Left ventricle myocardium inferior (tissue), 1 donor: ENCODE measurements at regions not wholly inside any gene's neighbourhood (a gene's known extent, or its start where the extent isn't known, plus 50 kb on each side); places are given as distances from the start of the nearest gene placed in this dataset.
"Not testable (repeated sequence)": the region's sequence is repeated elsewhere in the genome, so short reads cannot be mapped to it uniquely, and the experiment has no call there.

Experiments
- DNase-seq: peaks from one replicate; pipeline ENCODE4 v3.0.0-alpha.2; 2020
- H3K27ac ChIP-seq: fragments of 200-600 bp; replicated peaks from 2 replicates; pipeline ENCODE4 v1.8.0; 2021
- H3K27me3 ChIP-seq: fragments of 200-600 bp; 2 replicates; pipeline ENCODE4 v1.8.0; 2021; ENCODE audit warnings: low read depth
- H3K36me3 ChIP-seq: fragments of 200-600 bp; 2 replicates; pipeline ENCODE4 v1.8.0; 2021
- H3K4me1 ChIP-seq: fragments of 200-600 bp; 2 replicates; pipeline ENCODE4 v1.8.0; 2021
- H3K4me3 ChIP-seq: fragments of 200-600 bp; 2 replicates; pipeline ENCODE4 v1.8.0; 2021; ENCODE audit warnings: mild to moderate bottlenecking, moderate library complexity
- H3K9me3 ChIP-seq: fragments of 200-600 bp; replicated peaks from 2 replicates; pipeline ENCODE4 v1.8.0; 2021
- intact Hi-C: fragments of 100-400 bp; cut with micrococcal nuclease; formaldehyde crosslinking; loops from one replicate; pipeline ENCODE4 v1.11.0; 2022
- TF ChIP-seq, protein P1 (sequence below): fragments of 200-600 bp; IDR thresholded peaks from 2 replicates; pipeline ENCODE4 v1.8.0; 2021; ENCODE audit warnings: antibody characterized with exemption, mild to moderate bottlenecking, borderline replicate concordance
- donor health status: DM: no; HTN: yes; CAD: no; lungs with severe emphysema.

DNA sequence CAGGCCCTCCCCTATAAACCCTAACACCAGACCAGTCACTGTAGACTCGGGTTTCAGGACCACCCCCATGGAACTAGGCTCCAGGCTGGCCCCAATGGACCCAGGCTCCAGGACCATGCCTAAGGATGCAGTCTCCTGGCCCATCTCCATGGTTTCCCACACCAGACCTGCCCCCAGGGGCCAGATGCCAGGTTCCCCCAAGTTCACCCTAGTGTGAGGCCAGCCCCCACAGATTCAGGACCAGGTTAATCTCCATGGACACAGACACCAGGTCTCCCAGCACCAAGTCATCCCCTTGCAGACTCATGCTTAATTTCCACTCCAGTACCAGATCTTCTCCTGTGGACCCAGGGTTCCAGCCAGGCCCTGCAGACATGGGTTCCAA lies 103.8 kb upstream of the LANCL2 start:
- TF ChIP-seq, protein P1, sequence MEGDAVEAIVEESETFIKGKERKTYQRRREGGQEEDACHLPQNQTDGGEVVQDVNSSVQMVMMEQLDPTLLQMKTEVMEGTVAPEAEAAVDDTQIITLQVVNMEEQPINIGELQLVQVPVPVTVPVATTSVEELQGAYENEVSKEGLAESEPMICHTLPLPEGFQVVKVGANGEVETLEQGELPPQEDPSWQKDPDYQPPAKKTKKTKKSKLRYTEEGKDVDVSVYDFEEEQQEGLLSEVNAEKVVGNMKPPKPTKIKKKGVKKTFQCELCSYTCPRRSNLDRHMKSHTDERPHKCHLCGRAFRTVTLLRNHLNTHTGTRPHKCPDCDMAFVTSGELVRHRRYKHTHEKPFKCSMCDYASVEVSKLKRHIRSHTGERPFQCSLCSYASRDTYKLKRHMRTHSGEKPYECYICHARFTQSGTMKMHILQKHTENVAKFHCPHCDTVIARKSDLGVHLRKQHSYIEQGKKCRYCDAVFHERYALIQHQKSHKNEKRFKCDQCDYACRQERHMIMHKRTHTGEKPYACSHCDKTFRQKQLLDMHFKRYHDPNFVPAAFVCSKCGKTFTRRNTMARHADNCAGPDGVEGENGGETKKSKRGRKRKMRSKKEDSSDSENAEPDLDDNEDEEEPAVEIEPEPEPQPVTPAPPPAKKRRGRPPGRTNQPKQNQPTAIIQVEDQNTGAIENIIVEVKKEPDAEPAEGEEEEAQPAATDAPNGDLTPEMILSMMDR: no peak
- Histone ChIP-seq H3K4me1 (no peaks in the 10 kb centered on the region), H3K36me3 (no peaks in the 10 kb centered on the region), H3K4me3 (no peak overlapping the region), H3K9me3 (no peaks in the 10 kb centered on the region), H3K27ac (no peak overlapping the region), H3K27me3 (peaks cover 53% of the 10 kb centered on the region)
- DNase-seq: no peak
- intact Hi-C loops: no loop called here

- DNase-seq, H3K27ac ChIP-seq, H3K36me3 ChIP-seq, H3K9me3 ChIP-seq, intact Hi-C loops, H3K4me3 ChIP-seq, H3K4me1 ChIP-seq: not testable (repeated sequence)
- peaks cover 15% of the 10 kb centered on the region for H3K27me3 ChIP-seq
These were observed 99.8 kb upstream of the LANCL2 start for GRCh38 chr7:55265328-55265727.

DNA sequence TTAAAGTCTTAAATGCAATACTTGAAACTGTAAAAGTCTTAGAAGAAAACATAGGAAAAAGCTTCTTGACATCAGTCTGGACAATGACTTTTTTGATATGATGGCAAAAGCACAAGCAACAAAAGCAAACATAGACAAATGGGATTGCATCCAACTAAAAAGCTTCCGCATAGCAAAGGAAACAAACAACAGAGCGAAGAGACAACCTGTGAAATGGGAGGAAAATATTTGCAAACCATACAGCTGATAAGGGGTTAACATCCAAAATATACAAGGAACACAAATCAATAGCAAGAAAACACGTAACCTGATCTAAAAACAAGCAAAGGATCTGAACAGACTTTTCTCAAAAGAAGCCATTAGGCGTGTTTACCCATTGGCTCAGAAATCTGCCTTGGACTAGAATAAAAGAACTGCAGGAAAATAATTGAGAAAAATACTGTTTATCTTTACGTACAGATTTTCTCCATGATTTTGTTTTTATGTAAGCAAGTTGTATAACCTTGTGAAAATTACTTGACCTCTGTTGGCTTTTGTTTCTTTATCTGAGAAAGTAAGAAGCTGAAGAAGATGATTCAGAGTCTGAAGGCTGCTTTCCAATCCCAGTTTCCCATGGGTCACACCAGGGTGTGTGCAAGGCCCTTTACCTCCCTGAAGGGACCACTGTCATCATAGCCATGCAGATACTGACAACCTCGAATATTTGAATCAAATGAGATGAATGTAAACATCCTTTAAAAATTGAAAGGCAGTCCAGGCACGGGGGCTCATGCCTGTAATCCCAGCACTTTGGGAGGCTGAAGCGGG lies 99.1 kb upstream of the LANCL2 start:
- no peak for DNase-seq
- no peaks in the 10 kb centered on the region for H3K36me3 ChIP-seq
- H3K27ac ChIP-seq: no peak overlapping the region
- TF ChIP-seq, protein P1: no peak
- H3K4me3 ChIP-seq: no peak overlapping the region
- H3K27me3 ChIP-seq: peaks cover 16% of the 10 kb centered on the region
- H3K9me3 ChIP-seq: no peaks in the 10 kb centered on the region
- no peaks in the 10 kb centered on the region for H3K4me1 ChIP-seq
- intact Hi-C loops: no loop called here

DNA sequence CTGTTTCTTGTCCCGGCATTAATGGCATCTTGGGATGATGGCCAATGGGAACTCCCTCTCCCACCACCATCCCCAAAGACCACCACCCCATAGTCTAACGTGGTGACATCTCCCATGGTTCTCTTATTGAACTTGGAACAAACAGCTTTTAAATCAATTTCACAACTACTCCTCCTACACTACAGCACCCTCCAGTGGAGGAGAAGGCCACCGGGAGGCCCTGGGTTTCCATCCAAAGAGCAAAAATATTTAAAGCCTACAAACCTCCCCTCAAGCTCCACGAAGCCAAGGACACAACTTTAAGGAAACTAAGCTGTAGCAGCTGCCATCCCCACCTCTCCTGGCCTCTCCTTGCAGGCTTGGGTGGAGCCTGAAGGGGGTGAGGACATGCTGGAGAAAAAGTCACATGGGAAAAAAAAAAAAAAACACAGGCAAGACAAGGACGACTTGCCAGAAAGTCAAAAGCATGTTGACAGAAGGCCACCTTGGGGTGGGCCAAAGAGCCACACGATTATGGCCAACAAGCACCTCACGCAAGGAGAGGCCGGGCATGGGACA lies 94.0 kb upstream of the LANCL2 start:
- Histone ChIP-seq H3K36me3 (no peaks in the 10 kb centered on the region), H3K9me3 (no peaks in the 10 kb centered on the region), H3K4me1 (no peaks in the 10 kb centered on the region), H3K27ac (no peak overlapping the region), H3K4me3 (no peak overlapping the region), H3K27me3 (peaks cover 16% of the 10 kb centered on the region)
- intact Hi-C loops: no loop called here
- TF ChIP-seq, protein P1: no peak
- no peak for DNase-seq

DNA sequence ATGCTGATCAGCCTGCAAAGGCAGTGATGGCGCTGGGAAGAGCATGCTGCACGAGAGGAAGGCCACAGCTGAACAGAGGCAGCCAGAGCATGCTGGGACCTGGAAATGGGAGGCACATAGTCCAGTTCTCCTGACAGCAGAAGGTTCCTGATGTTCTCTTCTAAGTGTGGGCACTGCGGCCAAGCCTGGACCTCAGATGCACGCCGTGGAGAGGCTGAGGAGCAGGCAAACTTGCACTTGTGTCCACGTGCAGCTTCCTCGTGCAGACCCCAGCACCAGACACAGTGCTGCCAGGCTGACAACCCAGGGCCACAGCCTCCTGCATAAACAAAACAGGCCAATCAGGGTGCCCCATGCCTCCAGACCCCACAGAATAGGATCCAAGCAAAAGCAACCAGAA lies 93.5 kb upstream of the LANCL2 start:
- Histone ChIP-seq H3K4me3 (no peak overlapping the region), H3K27me3 (peaks cover 16% of the 10 kb centered on the region), H3K4me1 (no peaks in the 10 kb centered on the region), H3K36me3 (no peaks in the 10 kb centered on the region), H3K27ac (no peak overlapping the region), H3K9me3 (no peaks in the 10 kb centered on the region)
- TF ChIP-seq, protein P1: no peak
- DNase-seq: no peak
- intact Hi-C loops: no loop called here

DNA sequence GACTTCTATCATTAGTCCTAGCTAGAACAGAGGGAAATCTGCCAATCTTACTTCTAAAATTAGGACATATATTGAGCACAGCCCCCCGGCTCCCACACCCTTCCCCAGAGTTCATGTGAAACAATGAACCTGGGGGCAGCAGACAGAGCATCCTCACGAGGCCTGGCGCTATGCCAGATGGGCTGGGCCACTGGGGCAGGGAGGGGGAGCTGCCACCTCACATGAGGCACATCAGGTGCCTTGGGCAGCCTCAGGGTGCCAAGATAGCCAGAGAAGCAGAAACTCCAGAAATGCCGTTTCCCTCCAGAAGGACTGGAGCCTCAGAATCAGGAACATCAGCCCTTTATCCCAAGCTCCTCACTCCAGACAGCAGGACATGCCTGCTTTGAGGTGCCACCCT lies 92.8 kb upstream of the LANCL2 start:
- H3K9me3 ChIP-seq: no peaks in the 10 kb centered on the region
- intact Hi-C loops: no loop called here
- TF ChIP-seq, protein P1: no peak
- no peak overlapping the region for H3K4me3 ChIP-seq
- H3K27me3 ChIP-seq: peaks cover 16% of the 10 kb centered on the region
- no peak overlapping the region for H3K27ac ChIP-seq
- no peaks in the 10 kb centered on the region for H3K4me1 ChIP-seq
- no peak for DNase-seq
- H3K36me3 ChIP-seq: no peaks in the 10 kb centered on the region
